Ammon's horn (tissue), 1 donor: ENCODE measurements at regions not wholly inside any gene's neighbourhood (a gene's known extent, or its start where the extent isn't known, plus 50 kb on each side); places are given as distances from the start of the nearest gene placed in this dataset.

Source experiments
- DNase-seq: peaks from one replicate; pipeline ENCODE4 v3.0.0-alpha.2; 2016; ENCODE audit warnings: low spot score

DNA sequence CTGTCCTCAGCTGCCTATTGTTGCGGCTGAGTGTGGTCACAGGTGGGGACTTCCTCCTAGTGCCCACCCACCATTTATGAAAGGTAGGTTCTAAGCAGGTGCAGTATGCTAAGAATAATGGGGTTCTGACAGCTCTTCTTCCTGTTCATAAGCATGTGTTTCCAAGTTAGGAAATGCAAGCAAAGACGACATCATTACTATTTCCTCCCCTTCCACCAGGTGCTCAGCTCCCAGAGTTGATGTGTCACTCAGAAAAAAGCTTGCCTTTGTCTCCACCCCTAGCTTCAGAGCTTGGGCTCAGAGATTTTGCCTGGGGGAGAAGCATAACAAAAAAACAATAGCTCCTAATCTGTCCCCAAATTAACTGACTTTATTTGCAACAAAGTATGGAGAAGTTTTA is 1076.7 kb downstream of the NR2F1-AS1 start:
- no peak for DNase-seq

GRCh38 chr5:92500752-92501151 is 1080.3 kb downstream of the NR2F1-AS1 start:
- DNase-seq = no peak

- no peak for DNase-seq
These were observed 1084.5 kb downstream of the NR2F1-AS1 start for GRCh38 chr5:92496545-92496944.

GRCh38 chr5:92494508-92494907 is 1086.5 kb downstream of the NR2F1-AS1 start:
- DNase-seq = no peak

GRCh38 chr5:92492908-92493307 is 1088.1 kb downstream of the NR2F1-AS1 start:
- no peak for DNase-seq

DNA sequence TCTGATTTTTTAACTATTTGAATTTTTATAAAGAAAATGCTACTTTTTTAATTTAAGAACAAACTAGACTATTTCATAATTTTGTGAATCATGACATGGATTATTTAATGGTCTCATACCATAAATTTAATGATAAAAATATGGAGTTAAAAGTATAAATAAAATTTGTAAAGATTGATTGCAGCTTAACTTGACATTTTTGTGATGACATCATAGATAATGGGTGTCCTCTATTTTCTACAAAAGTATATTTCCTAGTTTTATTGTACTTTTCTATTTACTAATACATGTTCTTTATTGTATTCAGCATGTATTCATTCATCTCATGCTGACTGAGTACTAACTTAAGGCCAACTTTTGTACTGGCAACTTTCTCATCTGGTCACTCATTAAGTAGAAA is 1096.5 kb downstream of the NR2F1-AS1 start:
- DNase-seq = no peak

GRCh38 chr5:92472981-92473566 is 1090.0 kb upstream of the ARRDC3 start:
- no peak for DNase-seq

DNA sequence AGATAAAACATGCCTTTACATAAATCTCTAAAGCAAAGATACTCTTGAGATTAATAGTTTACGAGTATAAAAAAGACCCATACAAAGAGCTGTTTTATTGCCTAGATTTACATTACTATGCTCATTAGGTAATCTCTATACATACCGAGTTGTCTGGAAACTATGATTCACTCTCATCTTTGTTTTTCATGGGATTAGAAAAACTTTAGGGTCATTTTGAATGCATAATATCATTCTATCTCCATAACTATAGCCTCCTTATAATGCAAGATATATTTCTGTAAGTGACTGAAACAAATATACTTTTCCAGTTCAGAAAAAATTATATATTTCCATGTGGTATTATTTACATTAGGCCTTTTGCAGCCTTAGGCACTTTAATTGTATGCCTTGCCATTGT is 1088.7 kb upstream of the ARRDC3 start:
- DNase-seq = no peak

- DNase-seq = no peak
These were observed 1087.7 kb upstream of the ARRDC3 start for GRCh38 chr5:92470770-92471169.

DNA sequence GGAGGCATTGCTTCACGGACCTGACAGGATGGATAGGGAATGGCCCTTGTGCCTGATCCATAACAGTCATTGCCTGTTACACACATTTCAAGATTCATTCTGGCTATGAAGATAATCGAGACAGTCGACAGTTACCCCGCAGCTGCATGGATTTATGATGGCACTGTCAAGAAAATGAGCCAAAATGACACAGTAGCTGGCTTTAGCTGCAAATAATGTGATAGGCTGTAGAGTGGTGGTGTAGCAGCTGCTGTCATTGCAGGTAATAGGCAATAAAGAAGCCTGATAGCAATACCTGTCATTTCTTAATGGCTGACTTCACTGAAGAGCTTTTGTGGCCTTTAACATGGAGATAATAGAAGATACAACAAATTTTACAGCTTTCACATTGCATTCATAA is 1085.2 kb upstream of the ARRDC3 start:
- DNase-seq = no peak

DNA sequence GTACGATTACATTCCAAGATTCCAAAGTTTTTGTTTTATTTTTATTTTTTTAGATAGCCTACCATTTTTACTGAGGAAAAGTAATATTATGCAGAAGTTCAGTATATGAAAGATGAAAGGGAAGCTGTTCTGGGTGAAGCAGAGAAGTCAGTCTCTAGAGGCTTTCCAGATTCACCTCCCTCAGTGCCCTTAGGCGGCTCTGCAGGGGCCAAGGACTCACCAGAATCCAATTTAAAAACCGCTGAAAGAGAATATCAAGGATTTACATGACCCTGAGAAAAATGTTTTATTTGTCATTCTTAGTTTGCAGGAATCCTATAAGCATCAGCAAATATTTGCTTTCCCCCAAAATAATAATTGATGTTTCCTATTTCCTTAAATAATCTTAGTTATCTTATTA is 1084.6 kb upstream of the ARRDC3 start:
- no peak for DNase-seq

- DNase-seq = no peak
These were observed 1077.4 kb upstream of the ARRDC3 start for GRCh38 chr5:92460505-92460904.

GRCh38 chr5:92459654-92460053 is 1076.5 kb upstream of the ARRDC3 start:
- no peak for DNase-seq

DNA sequence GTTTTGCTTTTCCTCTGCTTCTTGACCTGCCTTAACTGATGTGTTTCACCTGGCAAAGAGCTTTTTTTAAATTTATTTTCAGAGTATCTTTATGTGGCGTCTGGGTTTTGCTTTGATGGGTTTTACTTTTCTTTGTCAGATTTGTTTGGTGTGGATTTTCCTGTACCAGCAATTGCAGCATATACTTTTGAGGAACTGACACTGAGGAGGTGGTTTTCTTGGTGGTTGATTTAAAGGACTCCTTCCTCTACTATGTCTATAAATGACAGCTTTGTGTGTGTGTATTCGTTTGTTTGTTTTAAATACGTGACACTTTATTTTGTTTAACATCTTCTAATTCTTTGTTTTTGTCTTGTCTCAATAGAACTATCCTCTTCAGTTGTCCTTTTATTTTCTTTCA is 1071.9 kb upstream of the ARRDC3 start:
- no peak for DNase-seq

- no peak for DNase-seq
These were observed 1061.8 kb upstream of the ARRDC3 start for GRCh38 chr5:92444888-92445287.

GRCh38 chr5:92435781-92436180 is 1052.7 kb upstream of the ARRDC3 start:
- no peak for DNase-seq

GRCh38 chr5:92429646-92430045 is 1046.5 kb upstream of the ARRDC3 start:
- no peak for DNase-seq

- DNase-seq = no peak
These were observed 1045.3 kb upstream of the ARRDC3 start for GRCh38 chr5:92428415-92428814.

- no peak for DNase-seq
These were observed 1041.8 kb upstream of the ARRDC3 start for GRCh38 chr5:92424785-92425426.

DNA sequence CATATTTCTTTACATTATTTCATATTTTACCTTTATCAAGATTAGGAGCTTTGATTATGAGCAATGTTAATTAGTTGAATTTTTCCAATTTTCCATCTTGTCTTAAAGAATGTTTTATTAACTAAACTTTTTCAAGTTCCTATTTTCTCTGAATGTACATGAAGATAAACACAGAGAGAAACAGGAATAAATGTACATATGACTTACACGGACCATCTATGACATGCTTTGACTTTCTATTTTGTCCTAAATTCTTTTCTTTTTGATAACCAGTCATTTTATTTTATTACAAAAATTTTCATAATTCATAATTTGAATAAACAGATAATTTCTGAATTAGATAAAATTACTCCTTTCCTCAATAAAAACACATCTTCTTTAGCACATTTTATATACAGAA is 1038.8 kb upstream of the ARRDC3 start:
- DNase-seq = no peak

DNA sequence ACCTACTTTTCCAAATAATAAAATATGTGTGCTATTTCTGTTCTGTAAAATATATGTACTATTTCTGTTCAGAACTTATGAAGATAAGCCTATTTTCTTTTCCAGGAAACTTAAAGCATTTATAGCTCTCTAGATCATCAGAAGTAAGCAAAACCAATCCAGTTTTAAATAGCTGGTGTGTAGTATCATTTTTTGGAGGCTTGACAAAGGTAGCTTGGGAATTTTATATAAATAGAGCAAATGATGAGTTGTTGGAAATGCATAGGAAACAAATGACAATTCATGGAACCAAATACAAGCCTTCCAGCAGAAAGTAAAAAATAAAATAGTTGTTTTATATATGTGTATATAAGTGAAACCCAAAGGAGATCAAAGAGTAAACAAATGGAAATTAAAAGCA is 1038.1 kb upstream of the ARRDC3 start:
- no peak for DNase-seq

DNA sequence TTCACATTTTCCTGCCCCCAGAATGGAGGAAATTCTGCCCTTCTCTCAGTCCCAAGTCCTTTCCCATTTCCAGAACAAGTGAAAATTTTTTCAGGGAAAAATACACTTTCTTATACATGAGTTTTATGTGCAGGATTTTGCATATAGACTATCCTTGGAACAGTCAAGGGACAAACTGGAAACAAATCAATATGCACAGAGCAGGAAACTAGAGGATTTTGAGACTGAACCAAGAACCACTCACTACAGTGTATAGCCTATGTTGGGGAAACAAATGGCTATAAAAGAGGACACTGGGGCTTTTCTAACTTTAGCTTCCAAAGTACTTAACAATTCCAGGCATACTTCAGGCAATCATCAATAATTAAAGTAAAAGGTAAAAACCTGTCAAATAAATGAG is 1036.1 kb upstream of the ARRDC3 start:
- DNase-seq = no peak

- no peak for DNase-seq
These were observed 1035.2 kb upstream of the ARRDC3 start for GRCh38 chr5:92418341-92418740.

DNA sequence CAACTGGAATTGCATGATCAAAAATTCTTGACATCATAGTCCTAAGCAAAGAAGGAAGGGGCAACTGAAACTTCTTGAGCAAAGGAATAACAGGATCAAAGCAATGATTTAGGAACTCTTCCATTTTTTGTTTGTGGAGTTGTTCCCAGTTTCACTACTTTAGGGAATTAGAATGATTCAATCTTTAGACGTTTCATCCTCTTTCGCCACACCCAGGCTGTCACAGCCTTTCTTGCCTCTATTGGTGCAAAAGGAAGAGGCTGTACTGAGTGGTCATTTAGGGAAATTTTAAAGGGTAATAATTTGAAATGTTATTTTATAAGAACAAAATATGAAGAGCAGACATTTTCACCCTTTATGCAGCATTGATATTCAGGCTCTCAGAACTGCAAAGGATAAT is 1026.0 kb upstream of the ARRDC3 start:
- no peak for DNase-seq
